DOHH2 (cell line): ENCODE measurements at regions not wholly inside any gene's neighbourhood (a gene's known extent, or its start where the extent isn't known, plus 50 kb on each side); places are given as distances from the start of the nearest gene placed in this dataset.

ENCODE experiments used
- EZH2phosphoT487 ChIP-seq: fragments of 200-600 bp; sonication (generic); IDR thresholded peaks from 2 replicates; pipeline ENCODE4 v1.6.1; 2017; ENCODE audit warnings: borderline replicate concordance, mild to moderate bottlenecking, antibody characterized with exemption, low read length, moderate library complexity, mixed read lengths
- TF ChIP-seq, protein P1 (sequence below): fragments of 200-600 bp; sonication (generic); IDR thresholded peaks from one replicate; pipeline ENCODE4 v1.5.1; 2014; ENCODE audit warnings: antibody characterized with exemption, mild to moderate bottlenecking, low read depth, low read length; ENCODE audit not compliant: poor library complexity, severe bottlenecking

DNA sequence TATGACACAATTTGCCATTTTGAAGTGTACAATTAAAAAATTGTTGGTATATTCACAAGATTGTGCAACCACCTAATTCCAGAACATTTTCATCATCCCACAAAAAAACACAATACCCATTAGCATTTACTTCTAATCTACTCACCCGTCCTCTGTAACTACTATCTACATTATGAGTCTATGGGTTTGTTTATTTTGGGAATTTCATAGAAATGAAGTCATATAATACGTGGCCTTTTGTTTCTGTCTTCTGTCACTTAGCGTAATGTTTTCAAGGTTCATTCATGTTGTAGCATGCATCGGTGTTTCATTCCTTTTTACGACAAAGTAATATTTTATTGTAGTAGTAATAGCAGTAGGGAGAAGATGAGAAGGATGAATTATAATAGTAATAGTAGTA is 55.2 kb upstream of the CNTN6 start:
- TF ChIP-seq, protein P1, sequence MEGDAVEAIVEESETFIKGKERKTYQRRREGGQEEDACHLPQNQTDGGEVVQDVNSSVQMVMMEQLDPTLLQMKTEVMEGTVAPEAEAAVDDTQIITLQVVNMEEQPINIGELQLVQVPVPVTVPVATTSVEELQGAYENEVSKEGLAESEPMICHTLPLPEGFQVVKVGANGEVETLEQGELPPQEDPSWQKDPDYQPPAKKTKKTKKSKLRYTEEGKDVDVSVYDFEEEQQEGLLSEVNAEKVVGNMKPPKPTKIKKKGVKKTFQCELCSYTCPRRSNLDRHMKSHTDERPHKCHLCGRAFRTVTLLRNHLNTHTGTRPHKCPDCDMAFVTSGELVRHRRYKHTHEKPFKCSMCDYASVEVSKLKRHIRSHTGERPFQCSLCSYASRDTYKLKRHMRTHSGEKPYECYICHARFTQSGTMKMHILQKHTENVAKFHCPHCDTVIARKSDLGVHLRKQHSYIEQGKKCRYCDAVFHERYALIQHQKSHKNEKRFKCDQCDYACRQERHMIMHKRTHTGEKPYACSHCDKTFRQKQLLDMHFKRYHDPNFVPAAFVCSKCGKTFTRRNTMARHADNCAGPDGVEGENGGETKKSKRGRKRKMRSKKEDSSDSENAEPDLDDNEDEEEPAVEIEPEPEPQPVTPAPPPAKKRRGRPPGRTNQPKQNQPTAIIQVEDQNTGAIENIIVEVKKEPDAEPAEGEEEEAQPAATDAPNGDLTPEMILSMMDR: no peak
- no peak for TF ChIP-seq EZH2phosphoT487
